ENCODE measurements at regions not wholly inside any gene's neighbourhood (a gene's known extent, or its start where the extent isn't known, plus 50 kb on each side); places are given as distances from the start of the nearest gene placed in this dataset.
"Not testable (repeated sequence)": the region's sequence is repeated elsewhere in the genome, so short reads cannot be mapped to it uniquely, and the experiment has no call there.

DNA sequence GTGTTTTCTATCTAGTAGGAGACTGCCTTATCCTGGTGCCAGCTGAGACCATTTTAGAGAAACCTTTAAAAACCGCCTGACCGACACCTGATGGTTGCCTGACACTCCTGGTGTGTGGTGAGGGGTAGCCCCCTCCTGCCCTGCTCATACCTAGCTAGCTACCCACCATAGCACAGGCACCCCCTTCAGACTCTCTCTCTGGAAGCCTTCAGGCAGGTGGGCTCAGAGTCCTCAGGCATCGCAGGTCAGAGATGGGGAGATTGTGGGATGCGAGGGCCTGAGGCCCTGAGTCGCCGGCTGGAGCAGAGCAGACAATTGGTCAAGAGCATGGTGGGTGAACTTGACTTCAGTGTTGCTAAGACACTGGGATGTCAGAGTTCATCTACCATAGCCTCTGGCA lies 424.6 kb downstream of the BRD1 start:
- no peak for DNase-seq

- no peak for DNase-seq
Measured at GRCh38 chr22:49402169-49402568, 425.5 kb downstream of the BRD1 start.

DNA sequence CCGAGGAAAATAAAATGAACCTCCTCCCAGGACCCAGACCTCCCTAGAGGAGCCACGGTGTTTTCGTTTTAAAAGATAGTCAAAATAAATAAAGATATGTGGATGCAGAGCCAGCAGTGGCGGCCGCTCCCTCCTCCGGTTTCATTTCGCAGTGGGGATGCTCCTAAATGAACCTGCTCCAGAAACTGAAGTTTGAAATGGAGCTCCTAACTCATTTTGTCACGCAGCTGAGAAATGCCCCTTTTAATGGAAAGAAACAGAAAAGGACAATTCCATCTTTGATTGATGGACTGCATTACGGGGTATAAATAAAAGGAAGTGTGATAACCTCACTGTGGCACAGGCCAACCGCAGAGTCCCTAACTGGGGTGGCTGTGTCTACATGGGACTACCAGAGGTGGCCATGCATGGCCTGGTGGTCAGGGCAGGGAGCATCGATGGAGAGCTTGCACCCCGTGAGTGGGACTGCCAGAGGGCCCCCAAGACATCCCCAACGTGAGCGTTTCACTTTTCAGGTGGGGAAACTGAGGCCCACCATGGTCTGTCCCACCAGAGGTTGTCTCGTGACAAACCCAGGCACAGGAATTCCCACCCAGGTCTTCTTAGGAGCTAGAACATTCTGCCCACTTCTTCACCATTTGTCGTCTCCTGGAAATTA lies 426.6 kb downstream of the BRD1 start:
- DNase-seq: no peak

DNA sequence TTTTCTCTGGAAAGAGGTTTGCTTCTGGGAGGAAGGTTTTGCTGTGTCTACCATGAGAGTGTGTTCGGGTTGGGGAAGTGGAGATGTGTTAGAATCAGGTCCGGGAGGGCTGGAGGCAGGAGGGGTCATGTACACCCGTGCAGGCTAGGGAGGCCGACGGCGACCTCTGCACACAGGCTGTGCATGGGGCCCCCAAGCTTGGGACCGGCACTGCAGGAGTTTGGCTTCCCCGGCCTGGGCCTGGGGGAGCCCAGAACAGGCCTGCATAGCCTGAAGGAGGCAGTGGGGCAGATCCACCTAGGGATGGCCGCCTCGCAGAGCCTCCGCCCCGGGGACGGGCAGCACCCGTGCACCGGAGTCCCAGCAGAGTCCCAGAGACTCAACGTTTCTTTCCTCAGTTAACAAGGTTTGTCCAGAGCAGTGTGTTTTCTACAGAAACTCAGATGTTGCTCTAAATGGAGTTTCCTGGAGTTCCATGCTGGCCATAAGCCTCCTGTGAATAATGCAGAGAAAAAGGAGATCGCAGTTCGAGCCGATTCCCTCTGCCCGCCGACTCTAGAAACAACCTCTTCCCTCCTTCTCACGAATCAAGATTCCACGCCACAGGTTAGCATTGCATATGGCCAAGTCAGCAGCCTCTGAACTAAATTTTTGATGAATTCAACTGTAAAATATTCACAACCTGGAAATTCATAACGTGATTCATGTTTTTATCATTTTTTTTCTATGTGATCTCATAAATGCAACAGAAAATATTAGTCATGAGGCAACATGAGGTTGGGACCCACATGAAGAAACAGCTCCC lies 427.3 kb downstream of the BRD1 start:
- no peak for DNase-seq

GRCh38 chr22:49398646-49399045 lies 429.0 kb downstream of the BRD1 start:
- DNase-seq: no peak

DNA sequence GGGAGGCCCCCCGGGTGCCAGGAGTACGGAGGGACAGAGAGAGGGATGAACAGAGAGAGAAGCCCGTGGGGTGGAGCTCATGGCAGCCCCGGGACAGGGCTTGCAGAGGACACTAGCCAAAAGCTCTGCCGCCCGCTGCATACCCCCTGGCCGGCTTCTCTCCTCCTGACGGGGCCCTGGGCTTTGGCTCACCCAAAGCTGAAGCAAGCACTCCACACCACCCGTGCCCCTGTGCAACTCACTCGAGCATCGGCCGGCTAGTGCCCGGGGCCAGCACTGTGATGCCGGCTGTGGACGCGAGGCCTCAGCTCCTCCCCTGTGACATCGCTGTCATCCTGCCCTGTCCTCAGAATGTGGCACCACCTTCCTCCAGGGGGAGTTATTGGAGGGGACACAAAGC lies 429.6 kb downstream of the BRD1 start:
- DNase-seq: no peak

GRCh38 chr22:49396817-49397216 lies 430.9 kb downstream of the BRD1 start:
- DNase-seq: no peak

GRCh38 chr22:49395617-49396016 lies 432.1 kb downstream of the BRD1 start:
- no peak for DNase-seq

GRCh38 chr22:49395062-49395461 lies 432.6 kb downstream of the BRD1 start:
- not testable (repeated sequence) for DNase-seq

GRCh38 chr22:49394116-49394785 lies 433.4 kb downstream of the BRD1 start:
- no peak for DNase-seq

DNA sequence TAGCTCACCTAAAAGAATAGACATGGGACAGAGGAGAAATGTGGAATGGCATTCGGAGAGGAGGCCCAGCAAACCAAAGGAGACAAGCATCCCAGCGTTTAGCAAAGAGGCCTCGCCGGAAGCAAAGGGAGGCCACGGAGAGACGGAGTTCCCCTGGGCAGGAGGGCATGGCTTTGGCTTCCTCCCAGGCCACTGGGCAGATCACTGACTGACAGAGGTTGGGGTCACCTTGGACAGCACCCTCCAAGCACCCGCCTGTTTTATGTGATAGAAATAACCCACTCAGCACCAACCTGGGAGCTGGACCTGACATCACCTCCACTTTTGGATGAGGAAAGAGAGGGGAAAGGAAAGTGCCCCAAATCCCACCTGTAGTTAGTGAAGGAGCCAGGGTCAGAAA lies 434.1 kb downstream of the BRD1 start:
- DNase-seq: no peak

- DNase-seq: no peak
Measured at GRCh38 chr22:49392841-49393510, 434.7 kb downstream of the BRD1 start.

- DNase-seq: no peak
Measured at GRCh38 chr22:49392247-49392646, 435.4 kb downstream of the BRD1 start.

- no peak for DNase-seq
Measured at GRCh38 chr22:49391436-49391835, 436.2 kb downstream of the BRD1 start.

DNA sequence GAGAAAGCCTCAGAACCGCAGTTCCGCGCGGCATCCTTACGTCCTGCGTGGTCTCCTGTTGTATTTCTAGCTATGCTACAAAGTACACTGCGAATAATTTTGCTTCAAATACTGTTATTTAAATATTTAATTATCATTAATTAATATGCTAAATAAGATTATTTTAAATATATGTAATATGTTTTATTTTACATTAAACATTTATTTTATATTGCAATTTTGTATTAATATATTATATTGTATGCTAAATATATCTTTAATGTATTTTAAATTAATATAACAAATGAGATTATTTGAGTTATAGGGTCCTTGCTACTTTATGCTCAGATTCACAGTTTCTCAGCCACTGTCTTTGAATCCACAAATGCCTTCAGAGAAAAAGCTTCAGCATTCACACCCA lies 436.7 kb downstream of the BRD1 start:
- no peak for DNase-seq

DNA sequence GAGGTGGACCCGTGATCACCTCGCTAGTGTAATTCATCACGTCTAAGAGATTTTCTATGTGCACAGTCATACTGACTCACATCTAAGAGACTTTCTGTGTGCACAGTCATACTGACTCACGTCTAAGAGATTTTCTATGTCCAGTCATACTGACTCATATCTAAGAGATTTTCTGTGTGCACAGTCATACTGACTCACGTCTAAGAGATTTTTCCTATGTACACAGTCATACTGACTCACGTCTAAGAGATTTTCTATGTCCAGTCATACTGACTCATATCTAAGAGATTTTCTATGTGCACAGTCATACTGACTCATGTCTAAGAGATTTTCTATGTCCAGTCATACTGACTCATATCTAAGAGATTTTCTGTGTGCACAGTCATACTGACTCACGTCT lies 443.8 kb downstream of the BRD1 start:
- DNase-seq: not testable (repeated sequence)

GRCh38 chr22:49382451-49382735 lies 445.3 kb downstream of the BRD1 start:
- DNase-seq: no peak

DNA sequence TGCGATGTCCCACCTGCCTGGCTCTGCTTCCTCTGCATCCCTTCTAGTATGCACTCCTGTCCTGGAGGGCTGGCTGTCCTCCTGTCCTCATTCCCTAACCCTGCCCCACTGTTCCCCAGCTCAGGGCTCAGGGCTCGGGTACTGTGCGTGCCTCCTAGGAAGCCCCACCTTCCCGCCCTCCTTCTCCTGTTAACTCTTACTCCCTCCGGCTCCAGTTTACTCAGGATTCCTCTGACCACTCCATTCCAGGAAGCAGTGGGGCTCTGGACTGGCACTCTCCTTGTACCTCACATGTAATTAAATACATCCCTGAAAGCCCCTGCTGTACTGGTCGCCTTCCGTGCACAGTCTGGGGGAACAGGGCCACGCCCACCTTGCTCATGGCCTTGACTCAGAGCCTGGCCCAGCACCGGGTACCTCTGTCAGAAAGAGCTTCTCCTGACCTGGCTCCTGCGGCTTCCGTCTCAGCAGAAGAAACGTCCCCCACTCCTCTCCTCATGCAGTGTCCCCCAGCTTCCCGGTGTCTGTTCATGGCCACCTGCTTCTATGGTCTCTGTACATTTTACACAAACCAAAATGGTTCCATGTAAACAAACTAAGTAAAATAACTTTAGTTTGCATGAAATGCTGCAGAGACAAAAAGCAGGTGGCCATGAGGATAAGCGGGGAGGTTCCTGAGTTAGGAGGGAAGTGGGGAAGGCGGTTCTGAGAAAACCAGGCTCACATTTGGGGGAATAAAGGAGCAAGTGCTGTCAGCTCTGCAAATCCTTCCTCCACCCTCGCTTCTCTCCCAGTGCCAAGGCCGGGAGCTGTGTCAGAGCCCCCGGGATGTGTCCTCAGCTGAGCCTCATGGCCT lies 445.9 kb downstream of the BRD1 start:
- no peak for DNase-seq

GRCh38 chr22:49380828-49381114 lies 446.9 kb downstream of the BRD1 start:
- DNase-seq: no peak

DNA sequence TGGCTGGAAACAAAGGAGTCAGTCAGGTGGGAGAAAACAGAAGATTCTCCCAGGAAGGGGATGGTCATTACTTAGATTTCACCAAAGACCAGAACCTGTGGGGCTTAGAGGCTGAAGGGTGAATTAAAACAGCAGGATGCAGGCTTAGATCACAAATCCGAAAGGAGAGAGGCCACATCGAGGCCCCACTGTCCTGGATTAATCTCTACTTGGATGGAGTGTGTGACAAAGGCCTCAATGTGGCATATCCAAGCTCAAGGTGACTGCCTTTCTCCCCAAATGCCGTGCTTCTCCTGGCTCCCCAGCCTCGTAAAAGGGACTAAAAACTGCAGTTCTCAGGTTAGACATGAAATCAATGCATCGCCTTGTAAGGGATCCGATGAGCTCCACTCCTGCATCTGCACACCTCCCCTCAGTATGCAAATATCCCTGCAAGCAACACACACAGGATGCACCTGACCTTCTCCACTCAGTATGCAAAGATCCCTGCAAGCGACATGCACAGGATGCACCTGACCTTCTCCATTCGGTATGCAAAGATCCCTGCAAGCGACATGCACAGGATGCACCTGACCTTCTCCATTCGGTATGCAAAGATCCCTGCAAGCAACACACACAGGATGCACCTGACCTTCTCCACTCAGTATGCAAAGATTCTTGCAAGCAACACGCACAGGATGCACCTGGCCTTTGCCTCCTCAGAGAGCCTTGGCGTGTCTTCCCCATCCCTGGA lies 447.4 kb downstream of the BRD1 start:
- no peak for DNase-seq

DNA sequence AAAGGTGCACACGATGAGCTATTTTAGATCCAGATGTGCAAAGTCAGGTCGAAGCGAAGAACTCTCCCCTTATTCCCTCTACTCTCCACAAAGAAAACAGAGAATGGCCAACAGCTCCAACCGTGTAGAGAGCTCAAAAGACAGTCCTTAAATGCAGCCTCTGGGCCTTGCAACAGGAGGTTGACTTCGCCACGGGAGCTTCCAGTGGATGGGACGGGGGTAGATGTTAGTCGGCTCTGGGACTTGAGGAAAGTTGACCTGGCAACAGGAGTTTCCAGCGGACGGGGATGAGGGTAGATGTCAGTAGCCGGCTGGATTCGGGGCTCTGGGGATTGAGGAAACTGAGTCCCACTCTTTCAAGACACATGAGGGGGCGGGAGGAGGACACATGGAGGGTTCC lies 450.4 kb downstream of the BRD1 start:
- DNase-seq: no peak

- DNase-seq: no peak
Measured at GRCh38 chr22:49373801-49374226, 453.9 kb downstream of the BRD1 start.
